ENCODE measurements at regions not wholly inside any gene's neighbourhood (a gene's known extent, or its start where the extent isn't known, plus 50 kb on each side); places are given as distances from the start of the nearest gene placed in this dataset.

DNA sequence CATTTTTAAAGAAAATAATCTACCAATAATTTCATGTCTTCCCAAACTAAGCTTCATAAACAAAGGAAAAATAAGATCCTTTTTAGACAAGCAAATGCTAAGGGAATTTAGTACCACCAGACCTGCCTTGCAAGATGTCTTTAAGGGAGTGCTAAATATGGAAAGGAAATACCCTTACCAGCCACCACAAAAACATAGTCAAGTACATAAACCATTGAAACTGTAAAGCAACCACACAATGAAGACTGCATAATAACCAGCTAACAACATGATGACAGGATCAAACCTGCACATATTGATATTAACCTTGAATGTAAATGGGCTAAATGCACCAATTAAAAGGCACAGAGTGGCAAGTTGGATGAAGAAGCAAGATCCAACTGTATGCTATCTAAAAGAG, 586.5 kb upstream of the NRG3 start:
- Histone ChIP-seq H3K27me3 (no peaks in the 10 kb centered on the region), H3K9me3 (no peaks in the 10 kb centered on the region), H3K27ac (no peak overlapping the region), H3K4me1 (ENCODE audit: insufficient read depth) (no peaks in the 10 kb centered on the region), H3K4me3 (no peak overlapping the region), H3K36me3 (no peaks in the 10 kb centered on the region)
- intact Hi-C loops (cut with DNase I): no loop called here
- DNase-seq: no peak
- TF ChIP-seq, protein P1, sequence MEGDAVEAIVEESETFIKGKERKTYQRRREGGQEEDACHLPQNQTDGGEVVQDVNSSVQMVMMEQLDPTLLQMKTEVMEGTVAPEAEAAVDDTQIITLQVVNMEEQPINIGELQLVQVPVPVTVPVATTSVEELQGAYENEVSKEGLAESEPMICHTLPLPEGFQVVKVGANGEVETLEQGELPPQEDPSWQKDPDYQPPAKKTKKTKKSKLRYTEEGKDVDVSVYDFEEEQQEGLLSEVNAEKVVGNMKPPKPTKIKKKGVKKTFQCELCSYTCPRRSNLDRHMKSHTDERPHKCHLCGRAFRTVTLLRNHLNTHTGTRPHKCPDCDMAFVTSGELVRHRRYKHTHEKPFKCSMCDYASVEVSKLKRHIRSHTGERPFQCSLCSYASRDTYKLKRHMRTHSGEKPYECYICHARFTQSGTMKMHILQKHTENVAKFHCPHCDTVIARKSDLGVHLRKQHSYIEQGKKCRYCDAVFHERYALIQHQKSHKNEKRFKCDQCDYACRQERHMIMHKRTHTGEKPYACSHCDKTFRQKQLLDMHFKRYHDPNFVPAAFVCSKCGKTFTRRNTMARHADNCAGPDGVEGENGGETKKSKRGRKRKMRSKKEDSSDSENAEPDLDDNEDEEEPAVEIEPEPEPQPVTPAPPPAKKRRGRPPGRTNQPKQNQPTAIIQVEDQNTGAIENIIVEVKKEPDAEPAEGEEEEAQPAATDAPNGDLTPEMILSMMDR (IDR thresholded peaks at IDR 0.05): no peak
- TF ChIP-seq EP300 (IDR thresholded peaks at IDR 0.05): no peak
- TF ChIP-seq POLR2A (IDR thresholded peaks at IDR 0.05): no peak

DNA sequence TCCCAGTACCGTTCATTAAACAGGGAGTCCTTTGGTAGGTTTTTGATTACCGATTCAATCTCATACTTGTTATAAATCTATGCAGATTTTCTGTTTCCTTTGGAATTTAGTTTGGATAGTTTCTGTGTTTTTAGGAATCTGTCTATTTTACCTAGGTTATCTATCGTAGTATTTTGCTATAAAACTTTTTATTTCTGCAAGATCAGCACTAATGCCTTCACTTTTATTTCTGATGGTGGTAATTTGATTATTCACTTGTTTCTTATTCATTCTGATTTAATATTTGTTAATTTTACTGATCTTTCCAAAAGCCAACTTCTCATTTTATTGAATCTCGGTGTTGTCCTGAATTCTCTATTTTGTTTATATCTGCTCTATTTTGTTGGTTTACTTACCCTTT, 577.7 kb upstream of the NRG3 start:
- WGBS, 3 donors: 85 to 92% (median 87%) methylated on average over 4 of the region's 4 CpGs
- DNase-seq: no peak
- Histone ChIP-seq H3K27me3 (no peaks in the 10 kb centered on the region), H3K27ac (no peak overlapping the region), H3K4me3 (no peak overlapping the region), H3K4me1 (ENCODE audit: insufficient read depth) (no peaks in the 10 kb centered on the region), H3K36me3 (no peaks in the 10 kb centered on the region), H3K9me3 (no peaks in the 10 kb centered on the region)
- intact Hi-C loops (cut with DNase I): no loop called here
- TF ChIP-seq EP300 (IDR thresholded peaks at IDR 0.05): no peak
- TF ChIP-seq, protein P1 (IDR thresholded peaks at IDR 0.05): no peak
- TF ChIP-seq POLR2A (IDR thresholded peaks at IDR 0.05): no peak

DNA sequence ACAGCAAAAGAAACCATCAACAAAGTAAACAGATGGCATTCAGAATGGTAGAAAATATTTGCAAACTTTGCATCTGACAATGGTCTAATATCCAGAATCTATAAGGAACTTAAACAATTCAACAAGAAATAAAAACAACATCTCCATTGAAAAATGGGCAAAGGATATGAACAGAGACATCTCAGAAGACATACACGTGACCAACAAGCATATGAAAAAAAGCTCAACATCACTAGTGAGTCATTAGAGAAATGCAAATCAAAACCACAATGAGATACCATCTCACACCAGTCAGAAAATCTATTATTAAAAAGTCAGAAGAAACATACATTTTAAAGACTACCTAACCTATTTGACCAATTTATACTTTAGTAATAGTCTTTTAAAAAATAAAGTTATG, 571.3 kb upstream of the NRG3 start:
- no peak for DNase-seq
- Histone ChIP-seq H3K27ac (no peak overlapping the region), H3K4me3 (no peak overlapping the region), H3K4me1 (ENCODE audit: insufficient read depth) (no peaks in the 10 kb centered on the region), H3K9me3 (no peaks in the 10 kb centered on the region), H3K36me3 (no peaks in the 10 kb centered on the region), H3K27me3 (no peaks in the 10 kb centered on the region)
- TF ChIP-seq EP300 (IDR thresholded peaks at IDR 0.05) (no peak), POLR2A (IDR thresholded peaks at IDR 0.05) (no peak)
- TF ChIP-seq, protein P1 (IDR thresholded peaks at IDR 0.05): no peak
- 64 to 83% (median 76%) methylated on average over 1 of the region's 1 CpG for WGBS, 3 donors
- intact Hi-C loops (cut with DNase I): no loop called here

DNA sequence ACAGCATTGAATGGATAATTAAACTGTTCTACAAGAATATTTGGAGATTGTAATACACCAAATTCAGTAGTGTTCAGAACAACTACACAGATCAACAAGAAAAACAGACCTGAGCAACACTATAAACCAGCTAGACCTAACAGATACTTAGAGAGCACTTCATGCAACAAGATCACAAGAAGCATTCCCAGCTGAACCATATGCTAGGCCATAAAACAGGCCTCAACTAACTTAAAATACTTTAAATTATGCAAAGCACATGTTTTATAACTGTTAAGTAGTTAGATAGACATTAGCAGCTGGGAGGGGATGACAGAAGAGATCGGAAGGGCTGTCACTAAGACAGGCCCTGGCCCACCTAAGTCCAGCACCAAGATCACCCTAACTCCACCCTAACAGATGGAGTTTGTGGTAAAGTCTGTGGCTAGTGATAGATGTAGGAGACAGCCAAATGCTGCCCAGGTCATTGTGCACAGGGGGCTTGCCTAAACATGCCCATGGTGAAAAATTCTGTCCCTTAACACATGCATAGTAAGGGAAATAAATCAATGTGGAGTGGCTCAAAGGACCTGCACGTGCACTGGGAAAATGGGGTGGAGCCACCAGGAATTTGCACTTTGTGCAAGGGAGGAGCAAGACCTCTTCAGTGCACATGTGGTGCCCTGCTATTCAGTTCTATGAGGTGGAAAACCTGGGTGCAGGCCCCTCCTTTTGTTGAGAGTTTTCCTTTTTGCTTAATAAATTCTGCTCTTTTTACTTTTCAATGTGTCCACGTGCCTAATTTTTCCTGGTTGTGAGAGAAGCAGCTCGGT, 567.8 kb upstream of the NRG3 start:
- 54 to 64% (median 57%) methylated on average over 4 of the region's 4 CpGs for WGBS, 3 donors
- H3K9me3 ChIP-seq: no peaks in the 10 kb centered on the region
- intact Hi-C loops (cut with DNase I): no loop called here
- H3K36me3 ChIP-seq: no peaks in the 10 kb centered on the region
- no peak overlapping the region for H3K27ac ChIP-seq
- no peak for TF ChIP-seq POLR2A (IDR thresholded peaks at IDR 0.05)
- TF ChIP-seq, protein P1 (IDR thresholded peaks at IDR 0.05): no peak
- H3K27me3 ChIP-seq: no peaks in the 10 kb centered on the region
- H3K4me1 ChIP-seq (ENCODE audit: insufficient read depth): no peaks in the 10 kb centered on the region
- no peak overlapping the region for H3K4me3 ChIP-seq
- no peak for DNase-seq
